SJCRH30 (cell line): ENCODE measurements at regions not wholly inside any gene's neighbourhood (a gene's known extent, or its start where the extent isn't known, plus 50 kb on each side); places are given as distances from the start of the nearest gene placed in this dataset.

Source experiments
- DNase-seq, 2 experiments: peaks; one replicate each; pipeline ENCODE4 v3.0.0-alpha.2; 2015 to 2020
- H3K27ac ChIP-seq: fragments of 250-450 bp; sonication (Bioruptor Pico); 2 replicates; pipeline ENCODE4 v1.5.1; 2020; ENCODE audit warnings: mild to moderate bottlenecking, moderate library complexity
- H3K27me3 ChIP-seq: fragments of 250-450 bp; sonication (Bioruptor Pico); 2 replicates; pipeline ENCODE4 v1.5.1; 2020; ENCODE audit warnings: mild to moderate bottlenecking, moderate library complexity
- H3K36me3 ChIP-seq: fragments of 250-450 bp; sonication (Bioruptor Pico); 2 replicates; pipeline ENCODE4 v1.5.1; 2020; ENCODE audit warnings: mild to moderate bottlenecking, moderate library complexity
- H3K4me1 ChIP-seq: fragments of 250-450 bp; sonication (Bioruptor Pico); 2 replicates; pipeline ENCODE4 v1.5.1; 2020; ENCODE audit warnings: mild to moderate bottlenecking, moderate library complexity
- H3K4me3 ChIP-seq: fragments of 250-450 bp; sonication (Bioruptor Pico); 2 replicates; pipeline ENCODE4 v1.5.1; 2020; ENCODE audit warnings: mild to moderate bottlenecking, moderate library complexity
- H3K9me3 ChIP-seq: fragments of 250-450 bp; sonication (Bioruptor Pico); replicated peaks from 2 replicates; pipeline ENCODE4 v1.5.1; 2020; ENCODE audit warnings: mild to moderate bottlenecking, moderate library complexity

DNA sequence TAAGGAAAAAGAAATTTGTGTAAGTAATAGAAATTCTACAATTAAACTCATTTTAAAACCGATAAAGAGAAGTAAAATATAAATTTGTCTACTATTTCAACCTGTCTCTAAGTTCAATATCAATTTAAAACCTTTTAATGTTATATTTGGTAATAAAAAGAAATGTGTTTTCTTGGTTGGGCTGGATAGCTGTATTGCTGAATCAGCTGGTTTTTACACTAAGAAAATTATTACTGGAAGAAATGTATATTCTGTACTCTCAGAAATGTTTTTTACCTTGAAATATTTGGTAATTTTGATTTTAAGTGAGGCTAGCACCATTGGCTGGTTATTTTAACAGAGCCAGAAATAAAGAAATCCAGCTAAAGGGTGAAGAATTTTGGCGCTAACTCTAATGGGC is 87.1 kb upstream of the CNTNAP4 start:
- Histone ChIP-seq H3K27ac (no peak overlapping the region), H3K4me3 (no peak overlapping the region), H3K9me3 (no peaks in the 10 kb centered on the region), H3K36me3 (no peaks in the 10 kb centered on the region), H3K27me3 (no peaks in the 10 kb centered on the region), H3K4me1 (no peaks in the 10 kb centered on the region)
- DNase-seq, result no peak

DNA sequence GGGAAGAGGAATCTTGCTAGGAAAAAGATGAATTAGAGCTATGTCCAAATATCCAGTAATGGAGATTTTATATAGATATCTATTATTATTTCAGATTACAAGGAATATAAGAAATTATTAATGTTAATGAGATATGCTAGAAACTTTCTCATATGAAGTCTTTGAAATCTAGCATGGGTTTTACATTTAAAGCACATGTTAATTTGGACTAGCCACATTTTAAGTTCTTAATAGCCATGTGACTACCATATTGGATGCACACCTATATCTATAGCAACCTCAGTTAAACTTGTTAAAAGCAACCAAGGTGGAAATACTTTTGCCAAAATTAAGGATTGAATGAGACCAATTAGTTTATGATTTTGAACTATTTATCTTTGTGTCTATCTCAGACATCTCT is 86.7 kb upstream of the CNTNAP4 start:
- Histone ChIP-seq H3K27me3 (no peaks in the 10 kb centered on the region), H3K27ac (no peak overlapping the region), H3K36me3 (no peaks in the 10 kb centered on the region), H3K4me3 (no peak overlapping the region), H3K9me3 (no peaks in the 10 kb centered on the region), H3K4me1 (no peaks in the 10 kb centered on the region)
- no peak for DNase-seq

DNA sequence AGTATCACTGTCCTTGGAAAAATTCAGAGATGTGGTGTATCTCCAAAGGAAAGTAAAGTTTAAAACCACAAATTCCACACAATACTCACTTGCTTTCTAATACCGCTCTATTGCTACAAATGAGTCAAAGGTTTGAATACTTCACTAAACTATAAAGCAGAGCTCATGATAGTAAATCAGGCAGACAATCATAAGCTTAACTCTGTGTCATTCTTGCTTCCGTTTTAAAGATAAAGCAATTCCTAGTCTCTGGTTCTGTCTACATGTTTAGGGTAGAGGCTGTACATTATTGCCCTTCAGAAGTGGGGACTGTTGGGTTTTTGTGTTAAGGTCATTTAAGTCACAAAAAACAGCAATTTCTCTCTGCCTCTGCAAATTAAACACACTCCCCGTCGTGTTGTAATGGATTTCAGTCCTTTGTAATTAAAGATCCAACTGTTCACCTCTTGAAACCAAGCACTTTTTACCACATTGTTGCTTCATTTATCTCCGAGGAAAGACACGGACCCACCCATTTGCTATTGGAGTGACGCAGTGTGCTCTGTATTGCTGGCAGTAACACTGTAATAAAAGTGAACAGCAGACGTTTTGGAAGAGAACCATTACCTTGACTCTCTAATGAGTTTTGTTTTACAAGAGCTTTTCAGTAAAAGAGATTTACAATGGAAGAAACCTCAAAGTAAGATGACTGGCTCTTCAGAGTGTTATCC is 83.1 kb upstream of the CNTNAP4 start:
- no peak for DNase-seq
- no peaks in the 10 kb centered on the region for H3K9me3 ChIP-seq
- no peak overlapping the region for H3K27ac ChIP-seq
- H3K4me1 ChIP-seq, result no peaks in the 10 kb centered on the region
- H3K4me3 ChIP-seq, result no peak overlapping the region
- no peaks in the 10 kb centered on the region for H3K27me3 ChIP-seq
- H3K36me3 ChIP-seq, result no peaks in the 10 kb centered on the region

DNA sequence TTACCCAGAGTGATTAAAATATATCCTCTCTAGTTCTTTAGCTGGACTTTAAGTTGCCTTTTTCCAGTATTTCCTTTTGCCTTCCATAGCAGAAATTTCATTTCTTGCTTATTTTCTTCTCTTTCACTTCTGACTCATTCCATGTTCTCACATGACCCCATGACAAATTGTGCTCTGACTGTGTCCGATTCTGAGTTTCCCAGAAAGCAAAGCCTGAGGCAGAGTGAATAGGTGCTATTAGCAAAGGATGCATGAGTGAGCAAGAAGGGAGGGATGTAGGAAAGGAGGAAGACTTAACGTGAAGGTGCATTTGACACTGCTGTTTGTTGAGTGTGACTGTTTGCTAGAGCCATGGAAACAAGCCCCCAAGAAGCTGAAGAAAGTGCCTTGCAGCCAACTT is 82.6 kb upstream of the CNTNAP4 start:
- Histone ChIP-seq H3K4me1 (no peaks in the 10 kb centered on the region), H3K36me3 (no peaks in the 10 kb centered on the region), H3K9me3 (no peaks in the 10 kb centered on the region), H3K4me3 (no peak overlapping the region), H3K27ac (no peak overlapping the region), H3K27me3 (no peaks in the 10 kb centered on the region)
- DNase-seq, result no peak

DNA sequence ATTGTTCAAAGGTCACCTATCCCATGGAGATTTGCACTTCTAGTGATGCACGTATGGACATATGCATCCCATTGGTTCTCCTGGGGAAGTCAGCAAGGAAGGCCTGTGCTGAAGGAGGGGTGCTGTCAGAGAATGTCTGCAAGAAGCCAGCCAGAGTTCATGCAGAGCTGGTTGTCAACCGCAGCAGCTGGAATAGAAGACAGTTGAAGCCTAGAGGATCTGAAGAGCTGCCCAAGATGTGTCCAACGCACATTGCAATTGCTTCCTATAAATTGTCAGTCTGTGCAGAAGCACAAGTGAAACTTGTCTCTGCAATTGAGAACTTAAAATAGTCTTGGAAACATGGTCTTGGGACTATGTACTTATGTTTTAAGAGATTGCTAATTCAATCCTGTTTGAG is 82.1 kb upstream of the CNTNAP4 start:
- DNase-seq, result no peak
- no peaks in the 10 kb centered on the region for H3K9me3 ChIP-seq
- H3K4me3 ChIP-seq, result no peak overlapping the region
- no peak overlapping the region for H3K27ac ChIP-seq
- H3K27me3 ChIP-seq, result no peaks in the 10 kb centered on the region
- no peaks in the 10 kb centered on the region for H3K36me3 ChIP-seq
- no peaks in the 10 kb centered on the region for H3K4me1 ChIP-seq

DNA sequence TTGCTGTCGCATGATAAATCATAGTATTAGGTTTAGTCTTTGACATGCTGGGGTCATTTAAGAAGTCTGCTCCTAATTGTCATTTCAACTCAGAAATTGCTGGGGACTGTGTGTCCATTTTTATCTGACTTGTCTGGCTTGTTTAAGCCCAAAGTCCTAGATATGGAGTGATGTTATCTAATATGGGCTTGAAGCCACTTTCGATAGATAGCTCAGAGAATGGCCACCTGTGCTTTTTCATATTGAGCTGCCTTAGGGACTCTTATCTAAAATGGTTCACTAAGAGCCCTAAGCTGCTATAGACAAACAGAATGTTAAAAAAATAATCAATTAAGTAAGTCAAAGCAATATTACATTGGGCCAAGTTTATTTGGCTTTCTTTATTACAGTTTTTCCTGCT is 81.6 kb upstream of the CNTNAP4 start:
- H3K36me3 ChIP-seq, result no peaks in the 10 kb centered on the region
- no peaks in the 10 kb centered on the region for H3K27me3 ChIP-seq
- no peak for DNase-seq
- no peaks in the 10 kb centered on the region for H3K9me3 ChIP-seq
- no peak overlapping the region for H3K4me3 ChIP-seq
- H3K27ac ChIP-seq, result no peak overlapping the region
- H3K4me1 ChIP-seq, result no peaks in the 10 kb centered on the region

DNA sequence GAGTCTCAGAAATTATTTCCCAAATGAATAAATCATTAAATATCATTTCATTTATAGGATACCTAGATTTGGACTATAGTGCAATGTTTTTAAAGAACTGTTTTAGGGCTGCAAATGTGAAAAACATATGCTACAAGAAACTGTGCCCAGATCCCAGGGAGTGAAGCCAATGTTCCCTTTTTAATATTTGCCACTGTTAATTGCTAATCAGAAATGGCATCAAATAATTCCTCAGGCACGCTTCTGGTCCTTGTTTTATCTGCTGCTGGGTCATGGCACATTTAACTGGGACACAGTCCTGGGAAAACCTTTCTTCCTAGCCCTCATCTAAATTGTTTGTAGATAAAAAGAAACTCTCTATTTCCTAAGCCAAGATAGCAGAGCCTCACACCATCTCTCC is 79.3 kb upstream of the CNTNAP4 start:
- H3K36me3 ChIP-seq, result no peaks in the 10 kb centered on the region
- H3K4me3 ChIP-seq, result no peak overlapping the region
- no peak for DNase-seq
- H3K27ac ChIP-seq, result no peak overlapping the region
- no peaks in the 10 kb centered on the region for H3K4me1 ChIP-seq
- no peaks in the 10 kb centered on the region for H3K27me3 ChIP-seq
- H3K9me3 ChIP-seq, result no peaks in the 10 kb centered on the region

DNA sequence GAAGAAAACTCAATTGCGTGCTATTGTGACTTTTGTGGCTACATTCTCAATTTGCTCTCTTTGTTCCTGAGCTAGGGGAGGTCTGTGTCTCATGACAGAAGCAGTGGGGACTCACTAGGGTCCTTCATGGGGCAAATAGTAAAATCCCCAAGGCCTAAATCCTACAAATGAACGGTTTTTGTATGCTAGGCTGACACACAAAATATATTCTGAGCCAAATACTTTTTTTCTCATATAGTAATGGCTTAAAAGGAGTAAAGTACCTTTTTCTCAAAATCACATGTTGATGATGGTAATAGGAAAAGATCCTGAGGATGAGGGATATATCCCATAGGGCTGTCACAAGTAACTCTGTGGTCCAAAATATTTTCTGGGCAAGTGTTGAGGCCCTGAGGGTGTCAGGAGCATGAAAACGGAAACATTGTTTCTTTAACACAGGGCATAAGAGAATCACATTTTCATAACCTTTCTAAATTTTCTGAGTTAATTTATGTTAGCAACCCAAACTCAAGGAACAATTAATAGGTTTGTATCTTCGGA is 77.5 kb upstream of the CNTNAP4 start:
- Histone ChIP-seq H3K9me3 (no peaks in the 10 kb centered on the region), H3K27ac (no peak overlapping the region), H3K4me1 (no peaks in the 10 kb centered on the region), H3K4me3 (no peak overlapping the region), H3K36me3 (no peaks in the 10 kb centered on the region), H3K27me3 (no peaks in the 10 kb centered on the region)
- DNase-seq, result no peak

DNA sequence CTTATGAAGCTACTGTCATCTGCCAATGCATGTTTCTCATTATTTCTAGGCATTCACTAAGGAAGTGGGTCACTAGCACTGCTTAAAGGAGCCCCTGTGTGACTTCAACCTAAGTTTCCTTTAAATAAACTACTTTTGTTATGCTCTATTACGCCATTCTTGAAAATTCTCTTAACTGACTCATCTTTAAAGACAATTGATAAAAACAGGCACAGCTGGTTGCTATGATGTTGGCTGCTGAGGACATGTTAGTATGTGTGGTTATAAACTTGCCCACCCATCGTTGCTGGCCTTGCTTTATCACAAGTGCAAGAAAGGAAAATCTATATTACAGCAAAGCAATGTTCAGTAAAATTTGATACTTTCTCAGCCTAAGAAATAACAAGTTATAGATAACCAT is 75.8 kb upstream of the CNTNAP4 start:
- H3K27ac ChIP-seq, result no peak overlapping the region
- DNase-seq, result no peak
- H3K9me3 ChIP-seq, result no peaks in the 10 kb centered on the region
- no peaks in the 10 kb centered on the region for H3K4me1 ChIP-seq
- no peak overlapping the region for H3K4me3 ChIP-seq
- H3K36me3 ChIP-seq, result no peaks in the 10 kb centered on the region
- H3K27me3 ChIP-seq, result no peaks in the 10 kb centered on the region

DNA sequence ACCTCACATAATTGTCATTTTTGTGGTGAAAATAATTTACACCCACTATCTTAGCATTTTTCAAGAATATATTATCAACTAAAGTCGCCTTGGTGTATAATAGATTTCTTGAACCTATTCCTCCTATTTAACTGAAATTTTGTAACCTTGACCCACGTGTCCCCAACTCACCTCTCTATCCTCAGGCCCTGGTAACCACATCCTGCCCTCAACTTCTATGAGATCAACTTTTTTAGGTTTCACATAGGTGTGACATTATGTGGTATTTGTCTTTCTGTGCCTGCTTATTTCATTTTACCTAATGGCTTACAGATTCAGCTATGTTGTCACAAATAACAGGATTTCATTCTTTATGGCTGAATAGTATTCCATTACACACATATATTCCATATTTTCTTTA is 73.0 kb upstream of the CNTNAP4 start:
- H3K4me1 ChIP-seq, result no peaks in the 10 kb centered on the region
- DNase-seq, result no peak
- no peak overlapping the region for H3K27ac ChIP-seq
- no peaks in the 10 kb centered on the region for H3K36me3 ChIP-seq
- H3K4me3 ChIP-seq, result no peak overlapping the region
- no peaks in the 10 kb centered on the region for H3K9me3 ChIP-seq
- no peaks in the 10 kb centered on the region for H3K27me3 ChIP-seq

DNA sequence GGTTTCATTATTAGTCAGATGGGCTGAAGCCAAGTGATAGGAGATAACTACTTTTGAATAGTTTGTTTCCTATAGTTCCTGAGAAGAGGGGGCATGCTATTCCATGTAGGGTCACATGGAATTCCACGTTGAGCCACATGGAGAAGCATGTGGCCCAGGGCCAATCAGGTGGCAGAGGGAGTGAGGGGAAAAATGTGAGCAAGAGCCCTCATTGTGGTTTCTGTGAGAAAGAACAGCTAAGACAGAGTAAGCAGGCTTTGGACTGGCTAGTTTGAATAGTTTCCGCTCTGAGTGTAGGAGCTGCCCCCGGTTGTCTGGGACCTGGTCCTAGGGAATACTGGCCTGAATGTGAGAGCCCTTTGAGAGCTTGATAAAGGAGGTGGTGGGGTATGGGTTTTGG is 69.9 kb upstream of the CNTNAP4 start:
- Histone ChIP-seq H3K4me3 (no peak overlapping the region), H3K27ac (no peak overlapping the region), H3K4me1 (no peaks in the 10 kb centered on the region), H3K36me3 (no peaks in the 10 kb centered on the region), H3K9me3 (no peaks in the 10 kb centered on the region), H3K27me3 (no peaks in the 10 kb centered on the region)
- DNase-seq, result no peak

DNA sequence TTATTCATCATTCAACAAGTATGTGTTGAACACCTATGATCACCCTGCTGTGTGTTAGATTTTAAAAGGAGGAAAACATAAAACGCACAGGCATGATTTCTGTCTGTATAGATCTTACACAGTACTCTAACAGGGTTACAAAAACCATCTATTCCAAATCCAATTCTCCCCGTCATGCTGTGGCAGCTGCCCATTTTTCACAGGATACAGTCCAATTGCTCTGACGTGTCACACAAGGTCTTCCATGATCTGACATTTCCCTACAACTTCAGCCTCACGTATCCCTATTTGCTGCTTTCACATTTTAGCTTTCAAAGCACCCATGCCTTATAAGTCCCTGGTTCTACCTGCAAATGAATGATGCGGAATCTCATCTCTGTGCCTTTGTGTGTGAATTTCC is 67.0 kb upstream of the CNTNAP4 start:
- Histone ChIP-seq H3K4me3 (no peak overlapping the region), H3K27ac (no peak overlapping the region), H3K36me3 (no peaks in the 10 kb centered on the region), H3K9me3 (no peaks in the 10 kb centered on the region), H3K4me1 (no peaks in the 10 kb centered on the region), H3K27me3 (no peaks in the 10 kb centered on the region)
- no peak for DNase-seq

DNA sequence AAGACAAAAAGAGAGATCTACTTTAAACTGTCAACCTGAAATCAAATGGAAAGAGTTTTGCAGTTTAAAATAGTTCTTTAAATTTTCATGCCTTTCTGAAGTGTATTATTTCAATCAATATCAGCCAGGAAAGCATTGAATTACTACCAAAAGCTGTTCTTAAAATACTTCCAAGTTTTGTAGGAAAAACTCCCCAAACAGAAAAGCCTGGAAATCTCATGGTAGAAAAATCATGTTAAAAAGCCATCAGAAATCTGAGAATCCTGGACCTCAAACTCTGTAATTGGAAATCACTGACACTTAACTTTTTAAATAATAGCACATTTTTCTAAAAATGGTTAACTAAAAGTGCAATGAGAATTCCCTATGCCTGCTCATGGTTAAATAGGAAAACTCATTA is 63.3 kb upstream of the CNTNAP4 start:
- H3K27ac ChIP-seq, result no peak overlapping the region
- H3K9me3 ChIP-seq, result no peaks in the 10 kb centered on the region
- no peaks in the 10 kb centered on the region for H3K4me1 ChIP-seq
- H3K4me3 ChIP-seq, result no peak overlapping the region
- no peaks in the 10 kb centered on the region for H3K36me3 ChIP-seq
- H3K27me3 ChIP-seq, result no peaks in the 10 kb centered on the region
- no peak for DNase-seq

DNA sequence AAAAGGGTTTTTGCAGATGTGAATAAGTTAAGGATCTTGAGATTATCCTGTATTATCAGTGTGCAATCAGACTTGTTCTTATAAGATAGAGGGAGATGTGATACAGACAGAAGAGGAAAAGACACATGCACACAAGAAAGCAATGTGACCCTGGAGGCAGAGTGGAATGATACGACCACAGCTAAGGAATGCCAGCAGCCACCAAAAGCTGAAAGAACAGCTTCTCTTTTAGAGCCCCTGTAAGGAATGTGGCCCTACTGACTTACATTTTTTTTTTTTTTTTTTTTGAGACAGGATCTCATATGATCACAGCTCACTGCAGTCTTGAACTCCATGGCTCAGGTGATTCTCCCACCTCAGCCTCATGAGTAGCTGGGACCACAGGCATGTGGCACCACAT is 62.3 kb upstream of the CNTNAP4 start:
- Histone ChIP-seq H3K27ac (no peak overlapping the region), H3K27me3 (no peaks in the 10 kb centered on the region), H3K36me3 (no peaks in the 10 kb centered on the region), H3K4me3 (no peak overlapping the region), H3K9me3 (no peaks in the 10 kb centered on the region), H3K4me1 (no peaks in the 10 kb centered on the region)
- DNase-seq, result no peak

DNA sequence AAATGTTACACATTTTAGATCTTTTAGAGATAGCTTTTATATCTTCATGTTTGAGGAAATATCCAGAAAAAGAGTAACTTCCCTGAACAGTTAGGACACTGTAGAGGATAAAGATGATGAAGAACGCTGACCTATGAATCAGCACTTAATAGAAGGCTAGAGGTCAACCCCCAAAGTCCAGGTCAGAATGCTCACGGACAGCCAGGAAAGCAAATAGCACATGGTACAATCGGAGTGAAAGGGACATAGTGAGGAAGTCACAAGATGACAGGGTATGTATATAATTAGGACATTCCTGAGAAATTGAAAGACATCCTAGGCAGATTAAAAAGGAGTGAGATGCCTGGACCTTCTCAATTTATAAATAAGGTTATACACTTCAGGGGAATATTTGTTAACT is 55.1 kb upstream of the CNTNAP4 start:
- H3K9me3 ChIP-seq, result no peaks in the 10 kb centered on the region
- no peak for DNase-seq
- no peaks in the 10 kb centered on the region for H3K27me3 ChIP-seq
- H3K4me3 ChIP-seq, result no peak overlapping the region
- no peak overlapping the region for H3K27ac ChIP-seq
- no peaks in the 10 kb centered on the region for H3K4me1 ChIP-seq
- no peaks in the 10 kb centered on the region for H3K36me3 ChIP-seq

DNA sequence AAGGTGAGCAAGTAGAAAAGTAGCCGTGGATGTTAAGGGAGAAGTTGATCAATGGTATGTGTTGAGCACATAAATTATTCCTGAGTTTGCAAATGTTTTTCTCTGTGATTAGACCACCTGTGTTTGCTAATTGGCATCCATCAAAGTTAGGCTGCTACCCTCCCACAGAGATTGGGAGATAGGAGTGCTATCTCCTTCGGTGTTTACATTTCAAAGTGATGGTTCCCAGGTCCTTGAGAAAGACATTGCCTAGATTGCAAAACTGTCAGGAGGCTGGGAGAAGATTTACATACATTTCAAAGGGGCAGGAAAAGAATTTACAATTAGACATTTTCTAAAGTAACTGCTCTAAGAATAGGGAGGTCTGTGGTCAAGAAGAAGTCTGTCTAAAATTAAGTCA is 54.3 kb upstream of the CNTNAP4 start:
- Histone ChIP-seq H3K4me1 (no peaks in the 10 kb centered on the region), H3K27ac (no peak overlapping the region), H3K9me3 (no peaks in the 10 kb centered on the region), H3K36me3 (no peaks in the 10 kb centered on the region), H3K4me3 (no peak overlapping the region), H3K27me3 (no peaks in the 10 kb centered on the region)
- no peak for DNase-seq
